NCI-H2227 (cell line): ENCODE measurements at regions not wholly inside any gene's neighbourhood (a gene's known extent, or its start where the extent isn't known, plus 50 kb on each side); places are given as distances from the start of the nearest gene placed in this dataset.

Experiments used
- DNase-seq: peaks from one replicate; lab custom pipeline; 2025; ENCODE audit not compliant: unreplicated experiment; lab: John Stamatoyannopoulos, UW

- no peak for DNase-seq
Measured at GRCh38 chr5:168218746-168219145, 72.7 kb upstream of the WWC1 start.

DNA sequence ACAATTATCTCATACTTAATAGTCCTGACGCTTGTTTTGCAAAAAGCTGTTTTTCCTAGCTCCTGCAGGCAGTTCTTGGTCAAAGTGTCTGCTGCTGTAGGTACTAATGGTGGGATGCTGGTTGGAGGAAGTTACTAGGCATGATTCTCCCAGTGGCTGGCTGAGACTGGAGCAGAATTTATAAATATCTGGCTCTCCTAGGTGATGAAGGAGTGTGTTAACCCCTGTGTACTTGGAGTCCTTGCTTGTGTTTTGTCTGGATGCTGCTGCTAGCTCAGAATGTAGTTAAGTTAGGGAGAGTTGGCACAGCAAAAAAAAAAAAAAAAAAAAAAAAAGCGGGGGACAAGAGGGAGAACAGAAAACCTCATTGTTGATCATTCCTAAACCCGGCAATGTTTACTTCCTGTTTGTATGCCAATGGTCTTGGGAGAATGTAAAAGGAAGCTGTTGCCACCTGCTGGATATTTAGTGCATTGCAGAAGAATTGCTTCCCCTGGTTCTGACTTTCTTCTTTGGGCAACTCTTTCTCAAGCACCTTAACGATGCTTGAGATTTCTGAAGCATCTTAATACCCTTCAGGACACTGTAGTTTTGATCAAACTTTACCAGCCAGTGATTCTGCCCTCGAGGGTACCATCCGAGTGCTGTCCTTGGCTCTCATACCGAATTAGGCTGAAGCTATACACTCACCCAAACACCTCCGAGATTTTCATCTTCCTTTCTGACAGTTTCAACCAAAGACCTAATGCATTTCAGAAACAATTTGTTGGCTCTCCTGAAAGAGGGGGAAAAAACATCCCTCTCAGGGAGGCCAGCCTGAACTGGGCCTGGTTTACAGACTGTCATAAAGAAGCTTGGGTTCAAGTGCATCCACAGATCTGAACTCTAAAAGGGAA, 71.7 kb upstream of the WWC1 start:
- DNase-seq: peak; percentile 78

DNA sequence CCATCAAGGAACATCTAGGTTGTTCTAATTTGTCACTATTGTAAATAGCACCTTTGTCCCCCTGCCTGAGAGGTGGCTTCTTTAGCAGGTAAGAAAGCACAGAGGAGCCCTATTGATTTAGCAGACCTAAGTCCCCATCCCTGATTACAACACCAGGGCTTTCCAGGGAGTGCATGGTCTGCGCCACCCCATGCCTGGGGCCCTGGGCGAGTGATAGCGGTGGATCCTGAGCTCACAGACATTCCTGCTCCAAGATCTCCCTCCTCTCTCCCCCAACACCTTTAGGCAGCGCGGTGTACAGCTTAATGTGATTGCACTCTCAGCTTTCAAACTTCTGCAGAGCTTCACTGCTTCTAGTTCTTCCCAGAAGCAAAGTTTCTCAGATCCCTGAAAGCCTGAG, 67.4 kb upstream of the WWC1 start:
- DNase-seq: no peak

- no peak for DNase-seq
Measured at GRCh38 chr5:168226012-168226411, 65.4 kb upstream of the WWC1 start.

DNA sequence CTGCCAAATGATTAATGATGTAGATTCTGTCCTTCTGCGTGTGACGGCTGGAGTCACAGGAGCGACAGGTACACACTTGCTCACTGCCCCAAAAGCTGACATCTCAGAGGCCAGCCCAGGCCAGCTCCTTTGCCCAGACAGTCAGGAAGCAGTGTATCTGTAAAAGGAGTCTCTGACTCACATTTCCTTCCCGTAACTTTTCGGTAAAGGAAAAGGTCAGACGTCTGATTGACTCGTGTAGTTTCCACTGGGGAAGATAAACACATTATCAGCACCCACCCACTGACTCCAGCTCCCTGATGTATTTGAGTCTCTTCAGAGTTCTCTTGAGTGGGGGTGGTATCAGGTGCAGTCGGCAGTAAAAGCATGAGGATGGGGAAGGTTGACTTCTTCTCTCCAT, 64.4 kb upstream of the WWC1 start:
- DNase-seq: no peak

DNA sequence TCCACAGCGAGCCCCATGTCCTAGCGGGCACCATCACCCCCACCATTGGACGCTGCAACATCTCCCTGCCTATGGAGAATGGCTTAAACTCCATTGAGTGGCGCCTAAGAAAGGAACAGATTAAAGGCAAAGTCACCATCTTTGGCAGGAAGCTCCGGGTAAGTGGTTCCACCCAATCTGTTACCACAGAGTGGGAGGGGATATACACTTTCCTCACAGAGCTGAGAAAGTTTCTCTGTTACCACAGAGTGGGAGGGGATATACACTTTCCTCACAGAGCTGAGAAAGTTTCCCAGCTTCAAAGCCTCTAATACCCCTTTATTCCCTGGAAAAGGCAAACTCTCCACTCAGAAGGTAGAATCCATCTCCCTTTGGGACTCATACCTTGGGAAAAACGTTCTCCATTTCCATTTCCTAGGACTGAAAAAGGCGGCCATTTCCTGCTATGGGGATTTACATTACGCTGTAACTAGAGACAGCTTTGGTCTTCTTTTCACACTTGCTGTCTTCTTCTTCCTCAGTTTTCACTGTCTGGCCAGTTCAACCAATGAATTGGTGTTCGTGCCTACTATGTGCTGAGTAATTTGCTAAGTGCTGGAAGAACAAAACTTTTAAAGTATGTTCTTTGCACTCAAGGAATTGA, 63.4 kb upstream of the WWC1 start:
- DNase-seq: no peak

DNA sequence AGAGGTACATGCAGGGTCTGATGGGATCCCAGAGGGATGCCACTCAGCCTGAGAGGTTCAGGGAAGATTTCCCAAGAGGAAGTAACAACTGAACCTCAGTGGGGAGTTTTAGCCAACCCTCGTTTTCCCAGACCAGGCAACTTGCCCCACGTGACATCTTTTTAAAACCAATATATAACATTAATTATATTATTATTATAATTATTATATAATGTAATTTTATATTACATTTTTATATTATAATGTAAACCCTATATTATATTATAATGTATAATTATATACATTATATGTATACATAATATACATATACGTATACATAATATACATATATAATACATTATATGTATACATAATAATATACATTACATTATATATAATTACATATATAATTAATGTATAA, 62.8 kb upstream of the WWC1 start:
- DNase-seq: no peak

- no peak for DNase-seq
Measured at GRCh38 chr5:168234133-168234532, 57.3 kb upstream of the WWC1 start.

- no peak for DNase-seq
Measured at GRCh38 chr5:168238463-168238862, 53.0 kb upstream of the WWC1 start.

- no peak for DNase-seq
Measured at GRCh38 chr5:168239325-168239724, 52.1 kb upstream of the WWC1 start.
